Psoas muscle (tissue), 7 donors: ENCODE measurements at regions not wholly inside any gene's neighbourhood (a gene's known extent, or its start where the extent isn't known, plus 50 kb on each side); places are given as distances from the start of the nearest gene placed in this dataset.

ENCODE experiments used
- ATAC-seq, 4 donors: fragments of 200-7000 bp; cut with Tn5 transposase; one replicate each; pipeline ENCODE4 v1.9.1; 2020; ENCODE audit warnings: moderate library complexity in 3 of 4, mild to moderate bottlenecking in 2 of 4
- DNase-seq, 2 donors: peaks; one replicate each; pipeline ENCODE4 v3.0.0-alpha.2; 2020
- H3K27ac ChIP-seq: fragments of 200-600 bp; one replicate; pipeline ENCODE4 v1.8.0; 2022
- H3K27me3 ChIP-seq, 3 donors: fragments of 200-600 bp in 1 of 3; one replicate each; pipeline versions ENCODE4 v1.6.1 to v1.8.0; 2013 to 2022; ENCODE audit warnings: low read length in 2 of 3, mild to moderate bottlenecking in 2 of 3, moderate library complexity in 1 of 3; ENCODE audit not compliant: insufficient read depth in 3 of 3
- H3K36me3 ChIP-seq, 2 donors: fragments of 200-600 bp in 1 of 2; one replicate each; pipeline versions ENCODE4 v1.6.1 to v1.8.0; 2013 to 2022; ENCODE audit warnings: low read depth in 1 of 2, mild to moderate bottlenecking in 1 of 2, moderate library complexity in 1 of 2; ENCODE audit not compliant: insufficient read depth in 1 of 2
- H3K4me1 ChIP-seq: fragments of 200-600 bp; one replicate; pipeline ENCODE4 v1.8.0; 2022
- H3K4me3 ChIP-seq: fragments of 200-600 bp; one replicate; pipeline ENCODE4 v1.8.0; 2022; ENCODE audit warnings: mild to moderate bottlenecking
- H3K9me3 ChIP-seq: fragments of 200-600 bp; one replicate; pipeline ENCODE4 v1.8.0; 2022
- WGBS, 3 donors: extraction: QIAGEN DNeasy Blood & Tissue Kit; methylation state at CpG; one replicate each; pipeline versions ENCODE4 v1.1.6 to v1.1.7; 2013; 5-methylcytosine and 5-hydroxymethylcytosine counted together
- intact Hi-C, 2 donors: fragments of 100-400 bp; cut with DNase I; formaldehyde crosslinking; loops; one replicate each; pipeline versions ENCODE4 v1.11.0 to v1.14.2; 2022
- TF ChIP-seq, protein P1 (sequence below): fragments of 200-600 bp; IDR thresholded peaks from one replicate; pipeline ENCODE4 v1.8.0; 2022; ENCODE audit warnings: antibody characterized with exemption
- donor health status: healthy with polysubstance abuse.
- donor health status: DM: no; HTN: no; CAD: no; lungs with moderate emphysema.
- donor health status: Bipolar disorder and iron deficiency.
- donor health status: healthy.
- donor health status: DM: yes; HTN: yes; CAD: no.
- donor health status: DM: no; HTN: no; CAD: no.
- donor health status: DM: yes; HTN: yes; CAD: no.

DNA sequence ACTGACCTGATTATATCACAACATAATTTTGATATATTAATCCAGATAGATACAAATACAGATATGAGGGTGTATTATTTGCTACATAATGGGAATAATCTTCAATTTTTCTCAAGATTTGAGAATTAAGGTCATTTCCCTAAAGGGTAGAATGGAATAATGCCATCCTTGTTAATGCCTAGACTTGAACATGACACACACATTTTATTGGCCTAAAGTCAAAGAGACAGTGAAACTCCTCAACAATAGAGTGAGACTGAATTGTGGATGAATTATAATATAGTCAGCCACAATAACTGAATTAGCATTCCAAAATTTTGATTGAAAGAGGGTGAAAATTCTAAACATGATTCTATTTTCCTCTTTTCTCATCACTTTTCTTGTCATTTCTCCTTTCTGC, 506.0 kb upstream of the CDH2 start:
- no peaks in the 10 kb centered on the region for H3K4me1 ChIP-seq
- intact Hi-C loops = no loop called here
- TF ChIP-seq, protein P1, sequence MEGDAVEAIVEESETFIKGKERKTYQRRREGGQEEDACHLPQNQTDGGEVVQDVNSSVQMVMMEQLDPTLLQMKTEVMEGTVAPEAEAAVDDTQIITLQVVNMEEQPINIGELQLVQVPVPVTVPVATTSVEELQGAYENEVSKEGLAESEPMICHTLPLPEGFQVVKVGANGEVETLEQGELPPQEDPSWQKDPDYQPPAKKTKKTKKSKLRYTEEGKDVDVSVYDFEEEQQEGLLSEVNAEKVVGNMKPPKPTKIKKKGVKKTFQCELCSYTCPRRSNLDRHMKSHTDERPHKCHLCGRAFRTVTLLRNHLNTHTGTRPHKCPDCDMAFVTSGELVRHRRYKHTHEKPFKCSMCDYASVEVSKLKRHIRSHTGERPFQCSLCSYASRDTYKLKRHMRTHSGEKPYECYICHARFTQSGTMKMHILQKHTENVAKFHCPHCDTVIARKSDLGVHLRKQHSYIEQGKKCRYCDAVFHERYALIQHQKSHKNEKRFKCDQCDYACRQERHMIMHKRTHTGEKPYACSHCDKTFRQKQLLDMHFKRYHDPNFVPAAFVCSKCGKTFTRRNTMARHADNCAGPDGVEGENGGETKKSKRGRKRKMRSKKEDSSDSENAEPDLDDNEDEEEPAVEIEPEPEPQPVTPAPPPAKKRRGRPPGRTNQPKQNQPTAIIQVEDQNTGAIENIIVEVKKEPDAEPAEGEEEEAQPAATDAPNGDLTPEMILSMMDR = no peak
- peaks cover 0 to 2% (median 0%) of the 10 kb centered on the region in 3 donors for H3K27me3 ChIP-seq
- no peak overlapping the region for H3K27ac ChIP-seq
- no peaks in the 10 kb centered on the region for H3K36me3 ChIP-seq
- no peak for DNase-seq
- ATAC-seq = no peak
- no peak overlapping the region for H3K4me3 ChIP-seq
- H3K9me3 ChIP-seq = no peaks in the 10 kb centered on the region

- no peaks in the 10 kb centered on the region for H3K4me1 ChIP-seq
- H3K36me3 ChIP-seq = no peaks in the 10 kb centered on the region
- H3K4me3 ChIP-seq = no peak overlapping the region
- intact Hi-C loops = no loop called here
- TF ChIP-seq, protein P1 = no peak
- DNase-seq (no peak), ATAC-seq (no peak)
- H3K27ac ChIP-seq = no peak overlapping the region
- H3K27me3 ChIP-seq = no peaks in the 10 kb centered on the region
- 72 to 87% (median 77%) methylated on average over 1 of the region's 1 CpG for WGBS, 3 donors
- H3K9me3 ChIP-seq = no peaks in the 10 kb centered on the region
These were observed 492.2 kb upstream of the CDH2 start for GRCh38 chr18:28669165-28669564.

DNA sequence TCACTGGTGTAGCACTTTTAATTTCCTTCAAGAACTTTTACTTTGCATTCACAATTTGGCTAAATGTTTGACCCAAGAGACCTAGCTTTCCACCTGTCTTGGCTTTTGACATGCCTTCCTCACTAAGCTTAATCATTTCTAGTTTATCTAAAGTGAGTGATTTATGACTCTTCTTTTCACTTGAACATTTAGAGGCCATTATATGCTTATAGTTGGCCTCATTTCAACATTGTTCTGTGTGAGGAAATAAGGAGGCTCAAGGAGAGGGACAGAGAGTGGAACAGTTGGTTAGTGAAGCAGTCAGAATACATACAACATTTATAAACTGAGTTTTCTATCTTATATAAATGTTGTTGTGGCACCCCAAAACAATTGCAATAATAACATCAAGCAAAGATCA, 489.3 kb upstream of the CDH2 start:
- no peaks in the 10 kb centered on the region for H3K4me1 ChIP-seq
- TF ChIP-seq, protein P1 = no peak
- ATAC-seq = no peak
- intact Hi-C loops = no loop called here
- H3K27me3 ChIP-seq = no peaks in the 10 kb centered on the region
- no peaks in the 10 kb centered on the region for H3K9me3 ChIP-seq
- no peak overlapping the region for H3K4me3 ChIP-seq
- H3K36me3 ChIP-seq = no peaks in the 10 kb centered on the region
- DNase-seq = no peak
- H3K27ac ChIP-seq = no peak overlapping the region

DNA sequence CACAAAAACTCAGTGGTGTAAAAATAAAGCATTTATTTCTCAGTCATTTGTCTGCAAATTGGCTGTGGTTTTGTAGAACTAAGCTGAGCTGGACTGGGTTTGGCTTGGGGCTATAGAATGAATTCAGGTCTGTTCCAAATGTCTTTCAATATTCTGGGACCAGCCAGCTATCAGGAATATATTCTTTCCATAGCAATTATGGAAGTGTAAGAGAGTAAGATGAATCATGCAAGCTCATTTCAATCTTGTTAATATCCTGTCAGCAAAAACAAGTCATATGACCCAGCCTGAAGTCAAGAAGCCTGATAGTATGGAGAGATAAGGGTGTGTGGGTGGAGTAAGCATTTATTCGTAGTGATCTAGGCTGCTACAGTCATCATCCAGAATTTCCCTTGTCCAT, 481.0 kb upstream of the CDH2 start:
- intact Hi-C loops = no loop called here
- DNase-seq (no peak), ATAC-seq (no peak)
- TF ChIP-seq, protein P1 = no peak
- H3K36me3 ChIP-seq = no peaks in the 10 kb centered on the region
- H3K27ac ChIP-seq = no peak overlapping the region
- H3K27me3 ChIP-seq = no peaks in the 10 kb centered on the region
- 29 to 52% (median 41%) methylated on average over 1 of the region's 1 CpG for WGBS, 3 donors
- H3K4me1 ChIP-seq = no peaks in the 10 kb centered on the region
- no peaks in the 10 kb centered on the region for H3K9me3 ChIP-seq
- no peak overlapping the region for H3K4me3 ChIP-seq

DNA sequence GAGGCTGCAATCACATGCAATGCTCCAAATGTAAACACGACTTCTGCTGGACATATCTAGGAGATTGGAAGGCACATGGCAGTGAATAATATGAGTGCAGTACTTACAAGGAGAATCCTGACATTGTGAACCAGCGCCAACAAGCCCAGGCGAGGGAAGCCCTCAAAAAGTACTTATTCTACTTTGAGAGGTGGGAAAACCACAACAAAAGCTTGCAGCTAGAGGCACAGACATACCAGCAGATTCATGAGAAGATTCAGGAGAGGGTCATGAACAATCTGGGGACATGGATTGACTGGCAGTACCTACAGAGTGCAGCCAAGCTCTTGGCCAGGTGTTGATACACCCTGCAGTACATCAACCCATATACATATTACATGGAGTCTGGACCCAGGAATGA, 475.7 kb upstream of the CDH2 start:
- ATAC-seq (no peak), DNase-seq (no peak)
- H3K27me3 ChIP-seq = no peaks in the 10 kb centered on the region
- no peaks in the 10 kb centered on the region for H3K9me3 ChIP-seq
- TF ChIP-seq, protein P1 = no peak
- no peak overlapping the region for H3K27ac ChIP-seq
- no peaks in the 10 kb centered on the region for H3K36me3 ChIP-seq
- H3K4me1 ChIP-seq = no peaks in the 10 kb centered on the region
- 87 to 91% (median 87%) methylated on average over 3 of the region's 3 CpGs for WGBS, 3 donors
- no peak overlapping the region for H3K4me3 ChIP-seq
- intact Hi-C loops = no loop called here
